ENCODE measurements at regions not wholly inside any gene's neighbourhood (a gene's known extent, or its start where the extent isn't known, plus 50 kb on each side); places are given as distances from the start of the nearest gene placed in this dataset.
"Not testable (repeated sequence)": the region's sequence is repeated elsewhere in the genome, so short reads cannot be mapped to it uniquely, and the experiment has no call there.

DNA sequence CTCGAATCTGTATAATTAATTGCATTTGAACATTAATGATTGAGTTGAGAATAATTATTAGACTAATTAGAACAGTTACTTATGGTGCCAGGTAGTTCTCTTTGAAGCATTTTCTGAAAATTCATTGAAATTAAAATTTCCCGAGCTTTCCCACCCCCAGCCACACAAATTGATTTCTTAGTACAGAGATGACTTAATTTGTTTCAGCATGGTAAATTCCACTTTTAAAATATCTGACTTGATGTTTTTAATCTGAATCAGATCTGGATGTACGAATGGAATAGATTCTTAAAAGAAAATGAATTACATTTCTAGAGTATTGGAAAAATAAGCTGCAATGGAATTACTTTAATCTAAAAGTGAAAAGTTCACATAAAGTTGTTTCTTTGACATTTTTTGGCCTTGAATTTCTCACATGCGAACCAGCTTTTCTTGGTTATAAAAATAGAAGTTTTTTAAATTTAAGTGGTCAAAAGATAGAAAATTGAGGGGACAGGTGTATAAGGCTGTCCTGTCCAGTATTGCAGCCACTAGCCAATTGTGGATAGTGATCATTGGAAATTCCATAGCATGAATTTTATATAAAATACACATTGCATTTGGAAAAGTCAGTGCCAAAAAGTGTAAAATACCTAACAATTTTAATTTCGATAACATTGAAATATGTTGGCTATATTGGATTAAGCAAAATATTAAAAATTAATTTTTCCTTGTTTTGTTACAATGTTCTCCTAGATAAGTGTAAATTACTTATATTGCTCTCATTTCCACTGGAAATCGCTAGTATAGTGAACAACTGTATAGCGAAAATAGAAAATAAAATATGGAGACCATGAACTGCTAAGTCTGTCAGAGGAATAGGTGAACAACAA, 102.9 kb downstream of the OR2B2 start:
- no peak for DNase-seq
- intact Hi-C loops (cut with DNase I) = no loop called here

DNA sequence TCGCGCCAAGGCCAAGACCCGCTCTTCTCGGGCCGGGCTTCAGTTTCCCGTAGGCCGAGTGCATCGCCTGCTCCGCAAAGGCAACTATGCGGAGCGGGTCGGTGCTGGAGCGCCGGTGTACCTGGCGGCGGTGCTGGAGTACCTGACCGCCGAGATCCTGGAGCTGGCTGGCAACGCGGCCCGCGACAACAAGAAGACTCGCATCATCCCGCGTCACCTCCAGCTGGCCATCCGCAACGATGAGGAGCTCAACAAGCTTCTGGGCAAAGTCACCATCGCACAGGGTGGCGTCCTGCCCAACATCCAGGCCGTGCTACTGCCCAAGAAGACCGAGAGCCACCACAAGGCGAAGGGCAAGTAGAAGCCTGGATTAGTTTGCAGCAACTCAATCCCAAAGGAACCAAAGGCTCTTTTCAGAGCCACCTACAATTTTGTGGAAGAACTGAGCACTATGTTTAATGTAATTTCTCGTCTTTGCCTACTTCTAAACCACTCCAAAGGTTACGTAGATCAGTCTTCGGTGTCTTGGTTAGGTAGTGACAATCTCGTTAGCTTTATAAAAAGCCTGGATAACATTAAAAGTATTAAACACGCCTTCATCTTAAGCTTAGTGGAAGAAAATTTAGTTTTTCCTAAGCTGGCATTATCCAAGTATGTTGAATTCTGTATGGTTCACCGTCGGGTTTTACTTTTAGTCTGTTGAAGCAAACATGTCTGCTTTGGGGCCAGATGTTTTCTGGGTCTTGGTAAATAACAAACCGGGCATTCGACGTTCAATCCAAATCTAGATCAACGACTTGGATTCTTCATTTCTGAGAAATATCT, 103.7 kb downstream of the OR2B2 start:
- intact Hi-C loops (cut with DNase I); DNase-seq: not testable (repeated sequence)

DNA sequence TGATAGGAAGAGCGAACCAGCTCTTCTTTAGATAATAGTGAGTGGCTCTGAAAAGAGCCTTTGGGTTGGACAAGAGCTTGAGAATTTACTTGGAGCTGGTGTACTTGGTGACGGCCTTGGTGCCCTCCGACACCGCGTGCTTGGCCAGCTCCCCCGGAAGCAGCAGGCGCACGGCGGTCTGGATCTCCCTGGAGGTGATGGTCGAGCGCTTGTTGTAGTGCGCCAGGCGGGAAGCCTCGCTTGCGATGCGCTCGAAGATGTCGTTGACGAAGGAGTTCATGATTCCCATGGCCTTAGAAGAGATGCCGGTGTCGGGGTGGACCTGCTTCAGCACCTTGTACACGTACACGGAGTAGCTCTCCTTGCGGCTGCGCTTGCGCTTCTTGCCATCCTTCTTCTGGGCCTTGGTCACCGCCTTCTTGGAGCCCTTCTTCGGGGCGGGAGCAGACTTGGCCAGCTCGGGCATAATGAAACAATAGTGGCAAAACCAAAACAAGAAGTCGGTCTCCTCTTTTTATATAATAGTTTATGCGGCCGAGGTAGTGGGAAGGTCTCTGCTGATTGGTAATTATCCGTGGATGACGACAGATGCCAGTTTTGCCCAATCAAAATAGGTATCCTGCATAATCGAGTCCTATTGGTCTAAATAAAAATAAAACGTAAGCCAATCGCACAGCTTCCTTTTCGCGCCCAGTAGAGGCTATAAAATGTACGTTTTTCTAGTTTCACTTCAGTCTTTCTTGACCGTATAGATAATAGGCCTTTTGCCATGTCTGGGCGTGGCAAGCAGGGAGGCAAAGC, 104.6 kb downstream of the OR2B2 start:
- intact Hi-C loops (cut with DNase I) = not testable (repeated sequence)
- DNase-seq = peak in 18 of 42 donors; percentile 4 to 56 (median 26)

DNA sequence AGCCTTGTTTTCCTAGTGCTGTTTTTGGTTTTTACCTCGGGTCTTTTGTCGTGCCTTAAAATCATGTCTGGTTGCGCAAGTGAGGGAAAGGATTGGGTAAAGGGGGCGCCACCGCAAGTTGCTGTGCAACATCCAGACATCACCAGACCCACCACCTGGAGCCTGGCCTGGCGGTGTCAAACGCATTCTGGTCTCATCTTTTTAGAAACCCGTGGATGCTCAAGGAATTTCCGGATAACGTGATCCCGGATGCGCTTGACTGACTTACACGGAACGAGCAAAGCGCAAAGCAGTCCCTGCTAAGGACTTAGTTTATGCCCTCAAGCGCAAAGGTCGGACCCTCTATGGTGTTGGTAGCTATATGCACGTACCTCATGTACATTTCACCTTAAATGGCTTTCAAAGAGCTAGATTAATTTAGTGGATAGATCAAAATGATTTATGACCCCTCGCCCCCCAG, 105.2 kb downstream of the OR2B2 start:
- DNase-seq = peak in 6 of 42 donors; percentile 15 to 23 (median 21)
- intact Hi-C loops (cut with DNase I) = no loop called here

DNA sequence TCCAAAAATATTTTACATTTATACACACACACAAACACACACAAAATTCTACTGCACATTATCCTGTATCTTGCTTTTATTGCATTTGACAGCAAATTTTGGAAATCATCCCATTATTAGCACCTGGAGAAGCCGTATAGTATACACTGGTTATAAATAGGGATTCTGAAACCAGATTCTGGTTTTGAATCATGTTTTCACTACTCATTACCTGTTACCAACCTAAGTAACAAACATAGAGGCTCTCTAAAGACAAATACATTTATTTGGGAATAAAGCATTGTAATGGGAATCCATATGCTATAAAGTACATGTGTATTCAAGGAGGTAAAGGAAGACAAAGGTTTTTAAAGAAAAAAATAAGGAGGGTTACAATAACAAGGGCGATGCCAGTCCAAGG, 106.8 kb downstream of the OR2B2 start:
- intact Hi-C loops (cut with DNase I) = no loop called here
- no peak for DNase-seq

DNA sequence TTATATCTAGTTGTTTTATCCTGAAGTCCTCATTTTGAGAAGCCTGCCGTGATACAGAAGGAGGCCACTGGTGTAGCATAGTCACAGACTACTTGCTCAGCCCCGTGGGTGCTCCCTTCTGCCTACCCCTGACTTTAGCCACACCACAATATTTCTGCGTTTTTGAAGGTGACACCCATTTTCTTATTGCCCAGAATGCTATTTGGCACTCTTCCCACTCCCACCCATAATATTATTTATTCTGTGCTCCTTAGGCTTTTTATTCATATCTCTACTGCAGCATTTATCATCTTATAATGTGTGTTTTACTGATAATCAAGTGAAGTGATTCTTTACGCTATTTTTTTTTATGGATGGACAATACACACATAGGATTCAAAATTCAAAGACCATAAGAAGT, 107.3 kb downstream of the OR2B2 start:
- no peak for DNase-seq
- intact Hi-C loops (cut with DNase I) = no loop called here

DNA sequence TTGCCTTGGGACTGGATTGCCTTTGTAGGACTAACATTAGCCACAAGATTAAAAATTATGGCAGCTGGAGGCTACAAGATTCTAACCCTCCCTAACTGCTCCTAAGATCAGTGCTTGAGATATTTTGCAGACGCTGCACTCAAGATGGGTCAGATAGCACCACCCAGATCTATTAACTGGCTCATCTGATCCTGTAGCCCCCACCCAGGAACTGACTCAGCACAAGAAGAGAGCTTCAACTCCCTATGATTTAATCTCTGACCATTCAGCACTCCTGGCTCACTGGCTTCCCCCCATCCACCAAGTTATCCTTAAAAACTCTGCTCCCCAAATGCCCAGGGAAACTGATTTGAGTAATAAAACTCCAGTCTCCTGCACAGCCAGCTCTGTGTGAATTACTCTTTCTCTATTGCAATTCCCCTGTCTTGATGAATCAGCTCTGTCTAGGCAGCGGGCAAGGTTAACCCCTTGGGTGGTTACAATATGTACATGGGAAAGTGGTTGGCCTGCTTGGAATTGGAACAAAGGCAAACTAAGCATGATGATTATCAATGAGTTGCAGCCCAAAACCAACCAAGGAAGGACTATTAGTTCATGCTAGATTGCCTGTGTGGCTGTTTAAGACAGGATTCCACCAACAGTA, 111.3 kb downstream of the OR2B2 start:
- no peak for DNase-seq
- intact Hi-C loops (cut with DNase I) = no loop called here

DNA sequence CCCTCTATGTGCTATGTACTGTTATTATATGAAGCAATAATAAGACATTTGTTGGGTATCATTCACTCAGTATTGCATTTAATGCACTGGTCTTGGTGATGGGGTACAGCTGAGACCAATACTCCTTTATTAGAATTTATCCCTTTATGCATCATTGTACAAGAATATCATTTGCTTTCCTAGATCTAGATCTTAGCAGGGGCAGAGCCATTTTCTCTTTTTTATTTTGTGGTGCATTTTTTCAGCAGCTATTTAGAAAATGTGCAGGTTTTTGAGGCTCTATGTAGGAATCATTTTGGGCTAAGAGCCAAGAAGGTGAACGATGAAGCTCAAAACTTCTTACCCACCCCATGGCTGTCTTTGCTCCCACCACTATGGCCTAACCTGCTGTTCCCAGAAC, 114.2 kb downstream of the OR2B2 start:
- DNase-seq = no peak
- intact Hi-C loops (cut with DNase I) = no loop called here

DNA sequence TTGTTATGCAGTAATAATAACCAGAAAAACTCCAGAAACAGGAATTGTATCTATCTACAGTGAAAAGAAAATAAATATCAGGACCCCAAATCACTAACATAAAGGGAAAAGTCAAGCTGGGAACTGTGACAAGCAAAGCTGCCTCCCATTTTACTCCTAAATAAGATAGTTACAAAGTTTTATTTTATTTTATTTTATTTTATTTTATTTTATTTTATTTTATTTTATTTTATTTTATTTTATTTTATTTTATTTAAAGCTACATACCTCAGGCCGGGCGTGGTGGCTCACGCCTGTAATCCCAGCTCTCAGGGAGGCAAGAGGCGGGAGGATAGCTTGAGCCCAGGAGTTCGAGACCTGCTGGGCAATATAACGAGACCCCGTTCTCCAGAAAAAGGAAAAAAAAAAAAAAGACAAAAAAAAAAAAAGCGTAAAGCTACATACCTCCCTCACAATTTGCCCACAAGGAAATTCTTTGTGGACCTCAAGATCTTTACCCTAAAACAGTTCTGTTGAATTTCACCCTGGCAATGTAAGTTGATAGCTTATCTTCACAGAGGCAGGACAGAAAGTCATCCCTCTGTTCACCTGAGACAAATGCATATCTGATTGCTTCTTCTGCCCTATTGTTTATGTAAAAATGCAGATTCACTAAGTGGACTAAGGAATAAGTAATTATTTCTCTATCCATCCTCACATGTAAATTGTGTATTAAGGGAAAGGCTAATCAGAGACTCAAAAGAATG, 115.3 kb downstream of the OR2B2 start:
- DNase-seq; intact Hi-C loops (cut with DNase I): not testable (repeated sequence)

DNA sequence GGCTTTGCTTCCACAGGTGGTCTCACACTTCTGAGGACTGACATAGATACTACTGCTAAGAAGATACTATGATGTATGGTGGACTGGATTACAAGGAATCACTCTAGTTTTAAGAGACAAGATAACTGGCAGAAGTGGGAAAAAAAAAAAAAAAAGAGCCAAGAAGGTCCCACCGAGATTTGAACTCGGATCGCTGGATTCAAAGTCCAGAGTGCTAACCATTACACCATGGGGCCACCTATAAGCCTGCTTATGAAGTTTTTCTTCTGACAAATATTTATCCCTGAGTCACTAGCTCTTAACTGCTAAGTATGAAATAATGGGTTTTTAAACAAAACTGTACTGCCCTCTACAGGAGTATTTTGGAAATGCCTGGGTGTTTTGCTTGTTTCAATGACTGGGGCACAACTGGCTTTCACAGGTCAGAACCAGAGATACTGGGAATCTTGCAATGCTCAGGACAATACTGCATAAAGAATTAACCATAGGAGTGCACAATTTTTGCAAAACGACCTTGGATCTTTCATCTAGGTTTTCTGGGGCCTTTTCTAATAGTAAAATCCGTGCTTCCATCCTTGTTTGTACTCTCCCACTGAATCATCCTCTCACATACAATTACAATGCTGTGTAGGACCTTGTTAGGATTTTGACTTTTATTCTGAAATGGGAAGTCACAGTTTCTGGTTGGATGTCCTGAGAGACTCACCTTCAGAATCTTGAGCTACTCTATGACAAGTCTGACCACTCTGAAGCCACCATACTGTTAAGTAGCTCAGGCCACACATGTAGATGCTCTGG, 116.3 kb downstream of the OR2B2 start:
- intact Hi-C loops (cut with DNase I) = no loop called here
- peak in 15 of 42 donors; percentile 21 to 81 (median 58) for DNase-seq

DNA sequence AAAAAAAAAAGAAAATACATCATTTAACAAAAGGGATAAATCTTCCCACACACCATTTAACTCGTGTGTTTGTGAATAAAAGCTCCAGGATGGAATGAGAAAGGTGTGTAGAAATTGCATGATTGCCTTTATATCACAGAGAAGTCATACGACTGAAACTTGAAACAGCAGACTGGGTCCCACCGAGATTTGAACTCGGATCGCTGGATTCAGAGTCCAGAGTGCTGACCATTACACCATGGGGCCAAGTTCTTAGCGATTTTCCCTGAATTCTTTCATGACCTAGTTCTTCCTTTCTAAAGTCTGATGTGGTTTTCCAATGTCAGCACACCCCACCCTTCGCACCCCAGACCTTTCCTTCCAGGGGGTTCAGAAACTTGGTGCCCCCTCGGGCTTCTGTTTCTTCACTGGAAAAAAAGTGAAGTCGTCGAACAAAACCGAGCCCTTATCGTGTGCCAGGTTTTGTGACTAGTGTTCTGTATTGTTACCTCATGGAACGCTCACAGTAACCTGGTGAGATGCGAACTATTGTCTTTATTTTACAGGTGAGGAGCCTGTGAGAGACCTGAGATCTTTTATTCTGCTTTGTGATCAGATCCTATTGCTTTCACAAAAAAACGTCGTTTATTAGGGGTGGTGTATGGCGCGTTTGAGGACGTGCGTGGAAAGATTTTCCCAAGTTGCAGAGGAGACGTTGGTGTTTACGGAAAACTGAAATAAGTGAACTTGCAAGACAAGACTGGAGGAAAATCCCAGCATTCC, 120.8 kb downstream of the OR2B2 start:
- DNase-seq = peak in 34 of 42 donors; percentile 15 to 77 (median 52)
- intact Hi-C loops (cut with DNase I) = no loop called here

DNA sequence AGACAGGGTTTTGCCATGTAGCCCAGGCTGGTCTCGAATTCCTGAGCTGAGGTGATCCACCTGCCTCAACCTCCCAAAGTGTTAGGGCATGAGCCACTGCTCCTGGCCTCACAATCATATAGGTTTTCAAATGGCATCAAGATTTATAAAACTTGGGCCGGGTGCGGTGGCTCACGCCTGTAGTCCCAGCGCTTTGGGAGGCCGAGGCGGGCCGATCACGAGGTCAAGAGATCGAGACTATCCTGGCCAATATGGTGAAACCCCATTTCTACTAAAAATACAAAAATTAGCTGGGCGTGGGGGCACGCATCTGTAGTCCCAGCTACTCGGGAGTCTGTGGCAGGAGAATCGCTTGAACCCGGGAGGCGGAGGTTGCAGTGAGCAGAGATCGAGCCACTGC, 123.8 kb downstream of the OR2B2 start:
- intact Hi-C loops (cut with DNase I); DNase-seq: not testable (repeated sequence)

DNA sequence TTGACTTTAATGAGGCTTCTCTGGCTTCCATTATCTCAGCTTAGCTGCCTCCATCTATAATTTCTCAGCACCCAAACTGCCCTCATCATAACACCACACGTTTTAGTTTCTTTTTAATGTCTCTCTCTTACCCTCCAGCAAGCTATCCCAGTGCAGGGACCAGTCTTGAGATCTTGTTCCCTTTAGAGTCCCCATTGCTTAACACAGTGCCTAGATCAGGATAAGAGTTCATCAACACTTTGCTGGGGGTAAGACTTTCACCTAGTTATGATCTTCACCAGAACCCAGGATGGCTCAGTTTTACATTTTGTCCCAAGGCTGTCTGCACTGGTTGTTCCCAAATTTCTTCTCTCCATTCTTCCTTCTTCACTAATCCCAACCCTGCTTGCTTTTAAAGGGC, 126.1 kb downstream of the OR2B2 start:
- intact Hi-C loops (cut with DNase I) = no loop called here

DNA sequence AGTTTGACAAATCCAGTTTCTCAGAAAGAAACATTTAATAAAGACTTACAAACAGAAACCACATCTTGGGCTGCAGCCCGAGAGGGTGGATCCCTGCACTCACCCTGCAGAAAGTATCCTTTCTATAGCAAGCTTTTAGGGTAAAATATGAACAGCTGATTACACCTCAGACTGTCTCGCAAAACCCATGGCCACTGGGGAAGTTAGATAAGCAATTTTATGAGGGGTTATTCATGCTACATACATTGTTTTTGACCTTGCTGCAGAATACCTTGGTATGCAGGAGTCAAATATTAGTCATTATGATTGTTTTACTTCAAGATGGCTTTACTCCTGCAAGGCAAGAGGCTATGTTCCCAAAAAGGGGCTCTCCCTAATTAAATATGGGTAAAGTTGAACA, 126.9 kb downstream of the OR2B2 start:
- intact Hi-C loops (cut with DNase I) = no loop called here
- no peak for DNase-seq

More for the DNA sequence above, 126.1 kb downstream of the OR2B2 start:
- DNase-seq = no peak

DNA sequence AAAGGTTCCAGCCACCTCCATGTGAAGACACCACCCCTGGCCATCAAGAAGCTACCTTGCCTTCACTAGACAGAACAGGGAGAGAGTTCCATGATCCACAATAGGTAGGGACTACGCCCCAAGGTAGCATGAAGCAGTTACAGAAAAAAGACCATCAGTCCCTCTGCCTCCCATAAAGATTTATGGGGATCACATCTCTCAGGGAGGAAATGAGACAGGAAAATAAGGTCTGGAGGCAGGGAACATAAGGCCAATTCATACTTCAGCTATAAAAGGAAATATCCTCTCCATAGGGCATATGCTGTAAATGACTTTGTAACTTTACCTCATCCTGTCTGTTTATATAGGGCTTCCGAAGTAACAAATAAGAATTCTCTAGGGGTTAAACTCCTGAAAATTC, 129.4 kb downstream of the OR2B2 start:
- intact Hi-C loops (cut with DNase I) = no loop called here
- DNase-seq = no peak

DNA sequence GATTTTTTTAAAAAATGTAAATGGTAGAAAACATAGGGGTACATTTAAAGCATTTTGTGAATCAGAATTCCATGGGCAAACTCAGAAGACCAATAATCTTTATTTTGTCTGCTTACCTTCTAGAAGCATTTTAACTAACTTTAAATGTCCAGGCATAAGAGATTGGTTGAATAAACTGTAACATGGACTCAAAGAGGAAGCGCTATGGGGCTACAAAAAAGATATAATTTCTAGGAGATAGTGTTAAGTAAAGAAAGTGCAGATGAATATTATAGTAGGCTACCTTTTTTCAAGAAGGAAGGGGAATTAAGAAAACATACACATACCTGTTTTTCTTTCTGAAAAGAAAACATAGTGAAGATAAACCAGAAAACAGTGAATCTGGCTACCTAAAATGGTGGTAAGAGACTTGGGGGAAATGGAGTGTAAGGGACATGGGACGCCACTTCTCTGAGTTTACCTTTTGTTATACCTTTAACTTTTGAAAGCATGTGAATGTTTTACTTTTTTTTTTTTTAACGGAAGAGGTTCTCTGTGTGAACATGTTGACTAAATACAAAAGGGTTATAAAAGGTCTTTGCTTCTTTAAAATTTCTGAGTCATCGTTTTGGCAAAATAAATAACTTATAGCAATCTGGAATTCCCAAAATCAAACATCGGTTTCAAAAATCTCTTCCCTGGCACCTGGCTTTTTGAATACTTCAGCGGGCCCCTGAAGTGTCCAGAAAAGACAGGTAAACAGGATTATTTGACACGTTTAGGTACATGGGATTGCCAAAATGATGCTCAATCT, 133.4 kb downstream of the OR2B2 start:
- intact Hi-C loops (cut with DNase I) = no loop called here

More for the DNA sequence above, 133.4 kb downstream of the OR2B2 start:
- no peak for DNase-seq

Measured in head of caudate nucleus (tissue), 42 donors.